ENCODE measurements at regions not wholly inside any gene's neighbourhood (a gene's known extent, or its start where the extent isn't known, plus 50 kb on each side); places are given as distances from the start of the nearest gene placed in this dataset.
"Not testable (repeated sequence)": the region's sequence is repeated elsewhere in the genome, so short reads cannot be mapped to it uniquely, and the experiment has no call there.

- DNase-seq (ENCODE audit: extremely low read depth in 1 of 2, low read depth in 1 of 2): no peak
These were observed 1209.2 kb downstream of the TYW1 start for GRCh38 chr7:68205826-68206225.

- no peak for DNase-seq (ENCODE audit: extremely low read depth in 1 of 2, low read depth in 1 of 2)
These were observed 1210.4 kb downstream of the TYW1 start for GRCh38 chr7:68206946-68207485.

- DNase-seq (ENCODE audit: extremely low read depth in 1 of 2, low read depth in 1 of 2): no peak
These were observed 1211.0 kb downstream of the TYW1 start for GRCh38 chr7:68207676-68208075.

GRCh38 chr7:68209486-68209885 lies 1212.9 kb downstream of the TYW1 start:
- no peak for DNase-seq (ENCODE audit: extremely low read depth in 1 of 2, low read depth in 1 of 2)

- DNase-seq (ENCODE audit: extremely low read depth in 1 of 2, low read depth in 1 of 2): no peak
These were observed 1217.2 kb downstream of the TYW1 start for GRCh38 chr7:68213838-68214237.

GRCh38 chr7:68216051-68216450 lies 1219.4 kb downstream of the TYW1 start:
- no peak for DNase-seq (ENCODE audit: extremely low read depth in 1 of 2, low read depth in 1 of 2)

GRCh38 chr7:68217426-68217825 lies 1220.8 kb downstream of the TYW1 start:
- DNase-seq (ENCODE audit: extremely low read depth in 1 of 2, low read depth in 1 of 2): no peak

- DNase-seq (ENCODE audit: extremely low read depth in 1 of 2, low read depth in 1 of 2): no peak
These were observed 1221.8 kb downstream of the TYW1 start for GRCh38 chr7:68218461-68218860.

- no peak for DNase-seq (ENCODE audit: extremely low read depth in 1 of 2, low read depth in 1 of 2)
These were observed 1225.7 kb downstream of the TYW1 start for GRCh38 chr7:68222311-68222710.

- DNase-seq (ENCODE audit: extremely low read depth in 1 of 2, low read depth in 1 of 2): no peak
These were observed 1227.6 kb downstream of the TYW1 start for GRCh38 chr7:68224041-68224741.

- DNase-seq (ENCODE audit: extremely low read depth in 1 of 2, low read depth in 1 of 2): not testable (repeated sequence)
These were observed 1234.4 kb downstream of the TYW1 start for GRCh38 chr7:68231011-68231410.

- no peak for DNase-seq (ENCODE audit: extremely low read depth in 1 of 2, low read depth in 1 of 2)
These were observed 1239.3 kb downstream of the TYW1 start for GRCh38 chr7:68235937-68236336.

GRCh38 chr7:68238204-68238805 lies 1241.7 kb downstream of the TYW1 start:
- no peak for DNase-seq (ENCODE audit: extremely low read depth in 1 of 2, low read depth in 1 of 2)

GRCh38 chr7:68243128-68243527 lies 1246.5 kb downstream of the TYW1 start:
- DNase-seq (ENCODE audit: extremely low read depth in 1 of 2, low read depth in 1 of 2): no peak

GRCh38 chr7:68244389-68244788 lies 1247.8 kb downstream of the TYW1 start:
- DNase-seq (ENCODE audit: extremely low read depth in 1 of 2, low read depth in 1 of 2): no peak

- DNase-seq (ENCODE audit: extremely low read depth in 1 of 2, low read depth in 1 of 2): no peak
These were observed 1249.1 kb downstream of the TYW1 start for GRCh38 chr7:68245688-68246087.

GRCh38 chr7:68246189-68246633 lies 1249.6 kb downstream of the TYW1 start:
- DNase-seq (ENCODE audit: extremely low read depth in 1 of 2, low read depth in 1 of 2): no peak

GRCh38 chr7:68247126-68247525 lies 1250.5 kb downstream of the TYW1 start:
- DNase-seq (ENCODE audit: extremely low read depth in 1 of 2, low read depth in 1 of 2): no peak

GRCh38 chr7:68247571-68247970 lies 1250.9 kb downstream of the TYW1 start:
- DNase-seq (ENCODE audit: extremely low read depth in 1 of 2, low read depth in 1 of 2): no peak

- no peak for DNase-seq (ENCODE audit: extremely low read depth in 1 of 2, low read depth in 1 of 2)
These were observed 1252.3 kb downstream of the TYW1 start for GRCh38 chr7:68248973-68249372.

- DNase-seq (ENCODE audit: extremely low read depth in 1 of 2, low read depth in 1 of 2): no peak
These were observed 1253.0 kb downstream of the TYW1 start for GRCh38 chr7:68249611-68250010.

- DNase-seq (ENCODE audit: extremely low read depth in 1 of 2, low read depth in 1 of 2): no peak
These were observed 1253.5 kb downstream of the TYW1 start for GRCh38 chr7:68250143-68250542.
